Thyroid gland (tissue), 4 donors: ENCODE measurements at regions not wholly inside any gene's neighbourhood (a gene's known extent, or its start where the extent isn't known, plus 50 kb on each side); places are given as distances from the start of the nearest gene placed in this dataset.

Experiments
- DNase-seq, 2 donors: peaks; one replicate each; pipeline ENCODE4 v3.0.0-alpha.2; 2019
- H3K27ac ChIP-seq, 3 donors: fragments of 200-600 bp; sonication (generic); 1 replicate in 2 of 3; 2 replicates in 1 of 3; pipeline ENCODE4 v1.5.1; 2016 to 2019; ENCODE audit warnings: mild to moderate bottlenecking in 1 of 3, moderate library complexity in 1 of 3
- H3K27me3 ChIP-seq: fragments of 200-600 bp; sonication (generic); one replicate; pipeline ENCODE4 v1.5.1; 2019
- H3K36me3 ChIP-seq, 2 donors: fragments of 200-600 bp; sonication (generic); one replicate each; pipeline ENCODE4 v1.5.1; 2016 to 2019
- H3K4me1 ChIP-seq, 2 donors: fragments of 200-600 bp; sonication (generic); one replicate each; pipeline ENCODE4 v1.5.1; 2017 to 2019
- H3K4me3 ChIP-seq, 3 donors: fragments of 200-600 bp; sonication (generic); replicated peaks in 1 of 3; 1 replicate in 2 of 3; 2 replicates in 1 of 3; pipeline ENCODE4 v1.5.1; 2016; ENCODE audit warnings: mild to moderate bottlenecking in 1 of 3
- H3K9me3 ChIP-seq: fragments of 200-600 bp; sonication (generic); one replicate; pipeline ENCODE4 v1.5.1; 2017
- CTCF ChIP-seq, 6 experiments: fragments of 200-600 bp in 3 of 6; fragments of 450-650 bp in 3 of 6; sonication (generic) in 3 of 6; IDR thresholded peaks; one replicate each; pipeline ENCODE4 v1.5.1; 2016 to 2019; ENCODE audit warnings: antibody characterized with exemption in 6 of 6, mild to moderate bottlenecking in 2 of 6, inconsistent platforms in 1 of 6, moderate library complexity in 1 of 6
- POLR2A ChIP-seq, 2 donors: fragments of 450-650 bp; IDR thresholded peaks; one replicate each; pipeline ENCODE4 v1.6.1; 2017; ENCODE audit warnings: antibody characterized with exemption in 2 of 2, mild to moderate bottlenecking in 2 of 2, moderate library complexity in 1 of 2
- WGBS, 2 donors: methylation state at CpG; one replicate each; pipeline ENCODE4 v1.1.5; 2017; 5-methylcytosine and 5-hydroxymethylcytosine counted together
- intact Hi-C: fragments of 100-400 bp; cut with DNase I; formaldehyde crosslinking; loops from one replicate; pipeline ENCODE4 v1.15.1; 2023

DNA sequence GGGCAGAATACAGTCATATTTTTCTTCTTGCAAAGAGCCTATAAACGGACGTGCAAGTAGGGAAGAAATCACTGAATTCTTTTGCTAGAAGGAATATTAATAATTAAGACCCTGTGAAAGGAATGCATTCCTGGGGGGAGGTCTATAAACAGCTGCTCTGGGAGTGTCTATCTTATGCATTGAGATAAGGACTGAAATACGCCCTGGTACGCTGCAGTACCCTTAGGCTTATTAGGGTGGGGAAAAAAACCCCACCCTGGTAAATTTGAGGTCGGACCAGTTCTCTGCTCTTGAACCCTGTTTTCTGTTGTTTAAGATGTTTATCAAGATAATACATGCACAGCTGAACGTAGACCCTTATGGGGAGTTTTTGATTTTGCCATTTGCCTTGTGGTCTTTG, 100.0 kb upstream of the KBTBD8 start:
- WGBS, 2 donors, result 77 to 87% methylated on average over 6 of the region's 6 CpGs
- DNase-seq, result no peak
- H3K36me3 ChIP-seq, result no peaks in the 10 kb centered on the region
- H3K9me3 ChIP-seq, result no peaks in the 10 kb centered on the region
- intact Hi-C loops, result no loop called here
- no peak for TF ChIP-seq CTCF (IDR thresholded peaks at IDR 0.05)
- TF ChIP-seq POLR2A (IDR thresholded peaks at IDR 0.05), result no peak
- no peak overlapping the region for H3K27ac ChIP-seq
- no peaks in the 10 kb centered on the region for H3K4me1 ChIP-seq
- no peaks in the 10 kb centered on the region for H3K27me3 ChIP-seq
- no peak overlapping the region for H3K4me3 ChIP-seq

GRCh38 chr3:66904336-66904735, 93.8 kb upstream of the KBTBD8 start:
- intact Hi-C loops, result no loop called here
- 47 to 59% methylated on average over 2 of the region's 2 CpGs for WGBS, 2 donors
- no peak for DNase-seq

GRCh38 chr3:66904831-66905493, 93.1 kb upstream of the KBTBD8 start:
- H3K4me3 ChIP-seq, result no peak overlapping the region
- DNase-seq, result no peak
- H3K4me1 ChIP-seq, result no peaks in the 10 kb centered on the region
- no peaks in the 10 kb centered on the region for H3K36me3 ChIP-seq
- no peak for TF ChIP-seq POLR2A (IDR thresholded peaks at IDR 0.05)
- TF ChIP-seq CTCF (IDR thresholded peaks at IDR 0.05), result no peak
- H3K27ac ChIP-seq, result no peak overlapping the region
- H3K9me3 ChIP-seq, result no peaks in the 10 kb centered on the region
- no peaks in the 10 kb centered on the region for H3K27me3 ChIP-seq
- intact Hi-C loops, result no loop called here
- 54 to 66% methylated on average over 2 of the region's 2 CpGs for WGBS, 2 donors

More at GRCh38 chr3:66904336-66904735, 93.8 kb upstream of the KBTBD8 start:
- H3K4me1 ChIP-seq, result no peaks in the 10 kb centered on the region
- H3K27me3 ChIP-seq, result no peaks in the 10 kb centered on the region
- H3K9me3 ChIP-seq, result no peaks in the 10 kb centered on the region
- TF ChIP-seq CTCF (IDR thresholded peaks at IDR 0.05), result no peak
- no peak for TF ChIP-seq POLR2A (IDR thresholded peaks at IDR 0.05)
- H3K36me3 ChIP-seq, result no peaks in the 10 kb centered on the region
- no peak overlapping the region for H3K27ac ChIP-seq
- H3K4me3 ChIP-seq, result no peak overlapping the region

GRCh38 chr3:66907136-66907535, 91.0 kb upstream of the KBTBD8 start:
- Histone ChIP-seq H3K4me1 (no peaks in the 10 kb centered on the region), H3K27ac (no peak overlapping the region), H3K4me3 (no peak overlapping the region), H3K36me3 (no peaks in the 10 kb centered on the region), H3K27me3 (no peaks in the 10 kb centered on the region), H3K9me3 (no peaks in the 10 kb centered on the region)
- WGBS, 2 donors, result 80 to 90% methylated on average over 3 of the region's 3 CpGs
- no peak for TF ChIP-seq CTCF (IDR thresholded peaks at IDR 0.05)
- no peak for TF ChIP-seq POLR2A (IDR thresholded peaks at IDR 0.05)
- DNase-seq, result no peak
- intact Hi-C loops, result no loop called here

DNA sequence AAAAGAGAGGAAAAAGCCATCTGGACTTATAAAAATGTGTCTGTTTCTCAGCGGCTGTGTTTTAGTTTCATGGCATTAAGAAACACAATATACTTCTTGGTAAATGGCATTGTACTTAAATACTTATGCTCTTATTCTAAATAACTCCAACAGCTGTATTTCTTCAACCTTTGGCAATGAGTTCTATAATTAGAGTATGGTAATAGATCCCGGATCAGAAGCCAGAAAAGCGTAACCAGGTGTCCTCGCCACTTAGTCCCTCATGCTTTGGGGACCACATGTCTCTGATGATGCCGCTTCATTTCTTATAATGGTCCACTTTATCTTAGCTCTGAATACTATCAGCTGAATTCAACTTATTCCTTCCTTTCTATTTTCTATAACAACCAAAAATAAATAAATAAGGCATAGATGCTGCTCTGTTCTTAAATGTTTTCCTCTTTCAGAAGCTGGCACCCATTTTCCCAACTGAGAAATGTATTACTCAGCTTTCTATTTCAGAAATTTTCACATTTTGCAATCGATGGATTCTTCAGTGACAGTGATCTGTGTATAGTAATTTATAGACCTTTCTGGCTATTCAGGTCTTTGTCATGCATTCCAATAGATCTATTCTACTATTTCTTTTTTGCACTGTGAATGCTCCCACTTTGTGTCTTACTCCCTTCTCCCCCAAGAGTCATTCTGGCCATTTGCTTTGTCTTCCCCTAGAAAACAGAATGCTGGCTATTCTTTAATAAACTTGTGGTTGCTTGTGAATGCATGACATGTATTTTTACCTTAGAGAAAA, 87.6 kb upstream of the KBTBD8 start:
- H3K4me3 ChIP-seq, result no peak overlapping the region
- H3K9me3 ChIP-seq, result no peaks in the 10 kb centered on the region
- no peak overlapping the region for H3K27ac ChIP-seq
- no peaks in the 10 kb centered on the region for H3K4me1 ChIP-seq
- no peak for DNase-seq
- no peaks in the 10 kb centered on the region for H3K27me3 ChIP-seq
- intact Hi-C loops, result no loop called here
- H3K36me3 ChIP-seq, result no peaks in the 10 kb centered on the region
- TF ChIP-seq POLR2A (IDR thresholded peaks at IDR 0.05) (no peak), CTCF (IDR thresholded peaks at IDR 0.05) (no peak)
- WGBS, 2 donors, result 81 to 92% methylated on average over 6 of the region's 6 CpGs
